Hematopoietic multipotent progenitor cell treated with erythropoietin and hydrocortisone succinate and interleukin-3 and kit ligand, for 4 days (in vitro differentiated cells): ENCODE measurements at regions not wholly inside any gene's neighbourhood (a gene's known extent, or its start where the extent isn't known, plus 50 kb on each side); places are given as distances from the start of the nearest gene placed in this dataset.
A peak's percentile ranks its signal among the peaks of the same experiment; 100 is the strongest.
"Not testable (repeated sequence)": the region's sequence is repeated elsewhere in the genome, so short reads cannot be mapped to it uniquely, and the experiment has no call there.

Source experiments
- DNase-seq: peaks from one replicate; pipeline ENCODE4 v3.0.0-alpha.2; 2015

DNA sequence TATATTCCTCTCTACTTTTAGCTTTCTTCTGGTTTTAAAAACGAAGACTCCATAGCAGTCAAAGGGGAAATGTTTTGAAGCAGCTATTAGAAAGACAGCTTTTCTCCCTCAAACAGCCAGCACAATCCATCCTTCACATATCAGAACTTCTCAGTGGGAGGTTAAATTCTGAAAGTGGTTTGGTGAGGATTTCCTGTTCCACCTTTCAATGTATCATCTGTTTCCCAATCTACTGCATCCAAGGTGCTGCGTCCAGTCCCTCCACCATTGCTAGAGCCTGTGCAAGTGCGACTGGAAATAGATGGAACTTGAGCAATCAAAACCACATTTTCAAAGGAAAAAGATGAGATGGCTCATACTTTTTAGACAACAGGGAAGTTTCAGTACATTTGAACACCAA, 508.3 kb upstream of the ARID1B start:
- DNase-seq: no peak

DNA sequence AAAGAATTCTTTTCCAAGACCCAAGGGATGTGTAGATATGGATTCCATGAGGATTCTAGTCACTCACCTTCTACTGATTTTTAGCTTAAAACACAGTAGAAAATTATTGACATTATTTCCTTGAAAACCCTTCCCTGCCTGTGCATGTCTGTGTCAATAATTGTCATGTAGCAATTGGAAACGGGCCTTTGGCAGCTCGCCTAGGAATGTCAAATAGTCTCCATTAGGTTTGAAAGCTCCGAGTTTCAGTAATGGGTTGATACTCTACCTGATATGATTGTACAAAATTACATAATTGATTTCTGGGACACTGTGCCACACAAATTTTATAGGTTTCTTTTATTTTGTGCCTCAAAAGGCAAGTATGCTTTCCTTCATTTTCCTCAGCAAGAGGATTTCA, 515.2 kb upstream of the ARID1B start:
- no peak for DNase-seq

DNA sequence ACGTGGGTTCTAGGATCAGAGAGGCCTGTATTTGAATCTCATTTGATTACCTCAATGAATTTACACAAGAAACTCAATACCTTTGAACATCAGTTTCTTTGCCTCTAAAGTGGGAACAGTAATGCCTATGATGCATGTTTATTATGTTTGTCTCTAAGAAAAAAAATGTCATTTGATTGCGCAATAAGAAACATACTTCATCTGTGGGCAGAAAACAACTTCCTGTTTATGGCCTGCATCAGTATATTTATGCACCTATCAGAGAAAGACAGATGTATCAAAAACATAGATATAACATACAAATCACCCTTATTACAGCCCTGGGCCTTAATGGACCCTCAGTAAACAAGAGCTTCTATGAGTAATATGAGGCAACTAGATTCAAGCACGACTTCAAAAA, 516.4 kb upstream of the ARID1B start:
- no peak for DNase-seq

DNA sequence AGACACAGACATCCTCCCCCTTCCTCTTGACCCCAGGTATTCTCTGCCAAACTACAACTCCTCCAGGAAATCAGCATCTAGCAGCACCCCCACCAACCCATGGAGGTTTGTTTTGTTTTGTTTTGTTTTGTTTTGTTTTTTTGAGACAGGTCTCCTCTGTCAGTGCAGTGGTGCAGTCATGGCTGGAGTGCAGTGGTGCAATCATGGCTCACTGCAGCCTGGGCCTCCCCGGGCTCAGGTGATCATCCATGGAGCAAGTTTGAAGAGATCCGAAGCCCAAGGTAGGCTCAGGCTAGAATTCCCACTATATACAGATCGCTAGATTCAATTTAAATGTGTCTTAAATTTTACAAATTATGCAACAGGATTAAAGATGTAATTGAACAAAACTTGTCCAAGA, 518.2 kb upstream of the ARID1B start:
- no peak for DNase-seq

DNA sequence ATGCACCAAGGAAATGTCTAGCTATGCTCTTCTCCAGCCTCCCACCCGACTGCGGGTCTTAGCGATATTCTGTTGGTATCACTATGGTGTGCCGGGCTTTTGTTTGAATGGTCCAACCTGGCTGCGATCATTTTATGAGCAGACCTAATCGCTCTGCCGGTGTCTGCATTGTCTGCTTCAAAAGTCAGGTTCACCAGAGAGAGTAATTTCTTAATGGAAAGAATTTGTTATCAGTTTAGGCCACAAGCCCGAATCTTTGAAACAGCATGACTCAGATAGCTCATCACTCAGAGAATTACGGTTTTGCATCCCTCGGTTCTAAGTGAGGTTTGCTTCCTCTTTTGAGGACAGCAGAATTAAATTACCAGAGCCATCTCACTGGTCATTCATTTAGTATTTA, 521.0 kb upstream of the ARID1B start:
- DNase-seq: peak; percentile 91

DNA sequence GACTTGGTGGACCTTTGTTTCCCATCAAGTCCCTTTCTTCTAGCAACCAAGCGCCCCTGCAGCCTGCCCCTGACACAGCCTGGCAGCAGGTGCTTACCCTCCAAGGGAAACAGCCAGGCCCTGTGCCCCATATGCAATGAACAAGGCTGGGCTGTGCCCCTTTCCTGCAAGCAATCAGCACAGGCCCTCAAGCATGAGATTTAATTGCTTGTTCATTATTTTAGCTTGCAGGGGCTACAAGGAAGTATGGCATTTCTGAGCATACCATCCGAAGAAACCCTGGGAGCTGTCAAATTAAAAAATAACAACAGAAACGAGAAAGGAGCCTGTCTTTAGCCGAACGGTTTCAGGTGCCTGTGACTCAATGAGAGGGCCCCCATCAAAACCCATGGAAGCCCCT, 522.9 kb upstream of the ARID1B start:
- no peak for DNase-seq

DNA sequence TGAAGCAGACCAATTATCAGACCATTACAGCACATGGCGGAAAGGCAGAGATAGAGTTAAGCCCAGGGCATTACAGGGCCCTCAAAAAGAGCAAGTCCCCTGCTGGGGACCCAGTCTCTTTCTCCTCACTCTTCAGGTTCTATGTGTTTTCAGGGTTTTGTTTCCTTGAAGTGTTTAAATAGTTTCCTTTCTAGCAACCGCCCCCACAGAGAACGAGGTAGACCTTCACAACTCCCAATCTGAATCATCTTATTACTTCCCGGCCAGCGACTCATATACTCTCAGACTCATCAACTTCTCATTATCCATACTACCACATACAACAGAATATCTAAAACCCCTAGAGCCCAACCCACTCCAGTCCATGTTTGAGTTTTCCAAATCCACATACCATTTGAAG, 526.6 kb upstream of the ARID1B start:
- no peak for DNase-seq

DNA sequence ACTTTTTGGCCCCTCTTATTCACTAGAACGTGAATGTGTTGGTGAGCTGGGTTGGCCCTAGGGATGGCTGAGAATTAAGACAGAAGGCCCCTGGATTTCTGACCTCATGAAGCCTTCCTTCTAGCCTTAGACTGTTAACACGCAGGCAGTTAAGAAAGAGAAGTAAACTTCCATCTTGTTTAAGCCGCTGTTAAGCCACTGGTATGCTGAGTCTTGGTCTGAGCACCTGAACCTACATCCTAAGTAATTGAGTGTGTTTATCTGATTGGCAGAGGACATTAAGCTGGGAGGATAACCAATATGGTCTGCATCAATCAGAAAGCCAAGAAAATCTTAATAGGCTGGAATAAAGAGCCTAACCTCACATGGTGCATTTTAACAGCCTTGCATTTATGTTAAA, 535.0 kb upstream of the ARID1B start:
- no peak for DNase-seq

DNA sequence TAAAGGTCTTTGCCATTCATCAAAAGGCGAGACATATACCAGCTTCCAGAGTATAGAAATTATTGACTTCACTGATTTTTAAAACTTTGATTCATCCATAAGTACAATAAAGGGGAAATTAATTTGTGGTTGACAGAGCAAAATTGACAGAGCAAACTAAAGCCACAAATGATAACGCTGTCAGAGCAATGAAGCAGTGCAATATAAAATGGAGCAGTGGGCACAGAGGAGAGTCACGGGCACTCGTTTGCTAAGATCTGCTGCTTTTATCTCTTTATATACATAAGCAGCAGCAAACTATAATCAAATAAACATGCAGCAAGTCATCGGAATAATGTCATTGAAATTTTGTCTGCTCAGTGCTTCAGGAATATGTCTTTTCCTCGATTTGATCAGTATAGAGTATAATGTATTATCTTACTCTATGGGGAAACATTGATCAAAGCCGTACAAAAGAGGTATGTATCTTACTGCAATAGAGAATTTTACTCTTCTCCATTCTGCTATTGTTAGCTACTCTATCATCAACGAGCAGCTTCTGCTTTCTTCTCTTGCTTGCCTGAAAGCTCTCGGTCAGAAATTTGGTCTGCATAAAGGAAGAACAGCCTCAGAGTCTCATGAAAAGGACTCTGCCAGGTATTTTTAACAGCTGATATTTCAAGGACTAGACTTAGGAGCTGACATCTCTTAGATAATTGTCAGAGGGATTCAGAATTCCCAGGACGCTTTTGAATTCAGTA, 546.0 kb upstream of the ARID1B start:
- peak; percentile 39 for DNase-seq

DNA sequence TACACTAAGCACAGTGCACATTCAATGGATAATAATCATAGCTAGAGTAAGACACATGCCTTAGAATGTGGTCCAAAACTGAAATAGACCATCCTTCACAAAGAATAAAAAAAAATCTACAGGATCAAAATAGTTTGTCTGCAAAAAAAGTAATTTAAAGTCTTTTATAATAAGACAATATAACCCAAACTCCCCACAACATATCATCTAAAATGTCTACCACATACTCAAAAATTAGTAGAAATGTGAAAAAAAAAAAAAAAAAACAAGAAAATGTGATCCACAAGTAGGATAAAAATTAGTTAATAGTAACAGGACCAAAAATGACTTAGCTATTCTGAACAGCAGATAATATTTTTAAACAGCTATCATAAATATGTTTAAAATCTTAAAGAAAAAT, 557.2 kb upstream of the ARID1B start:
- DNase-seq: no peak

DNA sequence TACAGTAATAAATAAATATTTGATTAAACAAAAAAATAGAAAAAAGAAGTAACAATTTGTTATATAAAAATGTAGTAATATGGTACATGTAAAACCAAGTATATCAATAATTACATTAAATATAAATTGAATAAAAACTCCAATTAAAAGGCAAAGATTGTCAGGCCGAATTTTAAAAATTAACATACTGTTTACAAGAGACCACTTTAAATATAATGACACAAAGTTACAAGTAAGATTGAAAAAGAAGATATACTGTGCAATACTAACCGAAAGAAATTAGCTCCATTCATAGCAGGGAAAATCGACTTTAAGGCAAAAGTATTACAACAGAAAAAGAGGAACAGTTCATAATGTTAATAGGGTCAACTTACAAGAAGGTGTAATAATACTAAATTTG, 571.5 kb upstream of the ARID1B start:
- no peak for DNase-seq

DNA sequence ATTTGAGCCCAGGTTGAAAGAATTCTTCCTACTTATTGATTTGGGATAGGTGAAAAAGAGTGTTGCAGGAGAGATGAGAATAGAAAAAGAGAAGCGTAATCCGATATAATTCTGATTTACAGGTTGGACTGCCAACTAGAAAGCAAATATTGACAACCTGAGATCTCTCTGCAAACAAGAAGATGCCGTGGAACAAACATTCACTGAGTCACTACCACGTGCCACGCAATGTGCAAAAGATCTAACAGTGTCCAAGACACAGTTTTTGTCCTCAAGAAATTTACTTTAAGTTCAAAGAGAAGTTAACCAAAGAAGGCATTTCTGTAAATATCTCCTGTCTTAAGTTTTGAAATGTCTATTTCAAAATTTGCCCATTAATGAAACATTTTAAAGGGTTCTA, 578.0 kb upstream of the ARID1B start:
- no peak for DNase-seq

DNA sequence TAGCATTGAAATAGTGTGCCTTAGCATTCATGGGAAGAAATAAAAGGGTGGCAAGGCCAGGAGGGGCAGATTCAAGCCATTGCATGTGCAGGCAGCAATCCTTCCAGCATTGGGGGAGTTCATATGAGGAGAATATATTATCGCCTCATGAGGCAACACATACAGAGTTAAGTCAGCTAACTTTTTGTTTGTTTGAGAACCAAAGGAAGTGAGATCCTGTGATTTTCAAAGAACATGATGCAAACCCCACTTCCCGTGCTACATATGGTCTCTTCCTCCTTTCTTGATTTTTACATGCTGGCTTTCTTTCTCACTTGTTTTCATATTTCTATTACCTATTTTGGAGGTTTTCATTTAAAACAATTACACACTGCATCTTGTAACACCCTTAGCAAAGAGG, 579.7 kb upstream of the ARID1B start:
- peak; percentile 13 for DNase-seq

DNA sequence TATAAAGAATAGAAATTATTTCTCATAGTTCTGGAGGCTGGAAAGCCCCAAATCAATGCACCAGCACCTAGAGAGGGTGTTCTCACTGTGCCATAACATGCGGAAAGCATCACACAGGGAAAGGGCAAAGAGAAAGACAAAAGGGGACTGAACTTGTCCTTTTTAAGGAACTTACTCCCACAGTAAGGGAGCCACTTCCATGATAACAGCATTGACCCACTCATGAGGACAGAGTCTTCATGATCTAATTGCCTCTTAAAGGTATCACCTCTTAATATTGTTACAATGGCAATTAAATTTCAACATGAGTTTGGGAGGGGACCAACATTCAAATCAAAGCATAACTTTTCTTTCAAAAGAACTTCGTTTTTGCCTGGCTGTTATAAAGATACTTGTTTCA, 582.2 kb upstream of the ARID1B start:
- no peak for DNase-seq

DNA sequence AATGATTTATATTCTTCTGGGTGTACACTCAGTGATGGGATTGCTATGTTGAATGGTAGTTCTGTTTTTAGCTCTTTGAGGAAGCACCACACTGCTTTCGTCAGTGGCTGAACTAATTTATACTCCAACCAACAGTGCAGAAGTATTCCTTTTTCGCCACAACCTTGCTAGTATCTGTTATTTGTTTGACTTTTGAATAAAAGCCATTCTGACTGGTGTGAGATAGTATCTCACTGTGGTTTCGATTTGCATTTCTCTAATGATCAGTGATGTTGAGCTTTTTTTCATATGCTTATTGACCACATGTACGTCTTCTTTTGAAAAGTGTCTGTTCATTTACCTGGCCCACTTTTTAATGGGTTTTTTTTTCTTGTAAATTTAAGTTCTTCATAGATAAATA, 583.8 kb upstream of the ARID1B start:
- no peak for DNase-seq

DNA sequence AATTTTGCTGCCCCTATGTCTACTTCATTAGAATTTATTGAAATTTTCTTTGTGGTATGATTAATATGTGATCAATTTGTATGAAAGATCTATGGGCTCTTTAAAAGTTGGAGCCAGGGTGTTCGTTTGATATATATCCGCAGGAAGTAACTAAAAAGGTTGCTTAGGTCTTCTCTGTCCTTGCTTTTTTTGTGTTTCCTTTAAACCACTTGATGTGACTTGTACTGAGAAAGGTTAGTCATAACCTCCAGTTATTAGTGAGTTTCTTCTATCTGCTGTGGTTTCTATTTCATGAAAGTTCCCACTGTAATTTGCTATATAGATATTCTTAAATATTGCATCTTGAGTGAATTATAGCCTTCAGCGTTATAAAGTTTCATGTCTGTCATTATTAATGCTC, 585.3 kb upstream of the ARID1B start:
- no peak for DNase-seq

DNA sequence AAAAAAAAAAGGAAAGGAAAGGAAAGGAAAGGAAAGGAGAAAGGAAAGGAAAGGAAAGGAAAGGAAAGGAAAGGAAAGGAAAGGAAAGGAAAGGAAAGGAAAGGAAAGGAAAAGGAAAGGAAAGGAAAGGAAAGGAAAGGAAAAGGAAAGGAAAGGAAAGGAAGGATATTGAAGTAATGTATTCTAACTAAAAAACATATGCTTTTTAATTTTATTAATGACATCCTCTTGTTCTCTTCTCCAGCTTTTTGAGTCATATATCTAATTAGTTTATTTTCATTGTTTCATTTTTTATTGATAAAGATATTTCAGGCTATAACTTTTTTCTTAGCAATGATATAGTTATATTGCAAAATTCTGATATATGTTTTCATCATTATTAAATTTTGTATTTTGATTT, 585.8 kb upstream of the ARID1B start:
- DNase-seq: not testable (repeated sequence)

DNA sequence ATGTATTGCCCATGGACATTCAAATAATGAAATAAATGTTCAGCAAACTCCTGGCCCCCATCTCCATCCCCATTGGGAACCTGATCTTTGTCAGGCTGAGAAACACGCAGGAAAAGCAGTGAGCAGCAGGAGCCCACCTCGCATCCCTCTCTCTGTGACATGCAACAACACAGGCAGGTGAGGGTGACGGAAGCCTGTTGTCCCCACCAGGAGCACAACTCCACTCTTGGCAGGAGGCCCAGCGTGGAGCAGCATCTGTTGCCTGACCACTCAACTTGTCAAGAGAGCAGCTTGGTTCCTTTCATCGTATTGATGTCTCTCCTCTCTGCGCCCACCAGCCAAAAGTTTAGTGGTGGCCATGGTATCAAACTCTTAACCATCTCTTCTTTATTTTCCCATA, 586.9 kb upstream of the ARID1B start:
- DNase-seq: no peak

DNA sequence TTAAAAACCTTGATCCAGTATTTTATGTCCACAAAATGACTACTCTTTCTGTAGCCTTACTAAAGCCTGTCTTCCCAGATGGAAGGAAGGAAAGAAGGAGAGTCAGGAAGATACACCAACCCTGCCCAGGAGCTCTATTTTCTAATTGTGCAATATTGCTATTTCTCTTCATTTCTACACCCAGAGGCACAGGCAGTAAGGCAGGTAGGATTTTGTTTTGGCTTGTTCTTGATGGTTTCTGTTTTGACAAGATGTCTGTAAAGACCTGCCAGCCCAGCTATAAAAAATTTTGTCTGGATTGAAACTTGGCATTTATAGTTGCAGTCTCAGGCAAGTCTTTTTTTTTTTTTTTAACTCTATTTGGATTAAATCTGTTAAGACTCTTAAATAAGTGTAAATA, 587.5 kb upstream of the ARID1B start:
- DNase-seq: no peak

DNA sequence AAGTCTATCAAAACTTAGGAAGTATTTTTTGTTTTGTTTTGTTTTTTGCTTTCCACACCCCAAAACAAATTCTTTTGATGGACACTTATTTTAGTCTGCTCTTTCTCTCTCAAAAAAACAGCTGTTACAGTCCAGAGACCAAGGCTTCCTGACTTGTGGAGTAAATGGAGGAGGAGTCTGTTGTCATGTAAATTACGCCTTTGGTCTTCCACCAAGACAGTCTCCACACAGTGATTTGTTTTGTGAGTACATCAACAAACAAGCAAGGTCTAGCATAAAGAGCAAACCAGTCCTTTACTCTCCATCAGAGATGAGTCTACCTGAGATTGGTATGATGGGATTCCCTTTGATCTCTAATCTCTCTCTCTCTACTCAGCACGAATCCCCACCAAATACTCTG, 588.0 kb upstream of the ARID1B start:
- DNase-seq: no peak

DNA sequence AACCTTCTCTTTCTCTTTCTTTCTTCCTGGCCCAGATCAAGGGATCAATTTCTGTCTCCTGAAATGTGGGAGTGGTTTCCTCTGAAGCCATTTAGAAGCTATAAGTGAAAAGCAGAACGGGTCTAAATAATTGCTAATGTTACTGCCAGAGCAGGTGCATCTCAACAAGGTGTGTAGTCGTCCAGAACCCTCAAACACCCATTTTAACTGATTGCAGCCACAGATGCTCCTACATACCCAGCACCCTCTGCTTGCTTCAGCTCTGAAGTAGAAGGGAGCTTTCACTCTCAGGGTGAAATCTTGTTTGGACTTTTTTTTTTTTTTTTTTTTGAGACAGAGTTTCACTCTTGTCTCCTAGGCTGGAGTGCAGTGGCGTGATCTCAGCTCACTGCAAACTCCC, 592.1 kb upstream of the ARID1B start:
- no peak for DNase-seq

DNA sequence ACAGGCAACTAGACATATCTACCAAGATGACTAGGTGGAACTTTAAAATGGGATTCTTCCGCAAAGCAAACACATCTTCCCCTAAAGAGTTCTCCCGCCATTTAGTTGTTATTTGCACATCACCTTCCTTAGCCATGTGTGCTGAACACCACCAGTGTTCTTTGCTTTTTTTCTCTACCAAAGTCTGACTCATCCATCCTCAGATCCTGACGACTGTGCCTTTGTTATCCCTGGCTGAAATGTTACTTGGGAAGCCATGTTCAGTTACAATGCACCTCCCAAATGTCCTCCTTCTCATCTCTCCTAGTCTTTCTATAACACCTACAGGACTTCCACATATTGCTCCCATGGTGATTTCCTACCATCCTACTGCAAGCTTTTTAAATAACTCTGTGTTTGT, 593.5 kb upstream of the ARID1B start:
- DNase-seq: no peak

DNA sequence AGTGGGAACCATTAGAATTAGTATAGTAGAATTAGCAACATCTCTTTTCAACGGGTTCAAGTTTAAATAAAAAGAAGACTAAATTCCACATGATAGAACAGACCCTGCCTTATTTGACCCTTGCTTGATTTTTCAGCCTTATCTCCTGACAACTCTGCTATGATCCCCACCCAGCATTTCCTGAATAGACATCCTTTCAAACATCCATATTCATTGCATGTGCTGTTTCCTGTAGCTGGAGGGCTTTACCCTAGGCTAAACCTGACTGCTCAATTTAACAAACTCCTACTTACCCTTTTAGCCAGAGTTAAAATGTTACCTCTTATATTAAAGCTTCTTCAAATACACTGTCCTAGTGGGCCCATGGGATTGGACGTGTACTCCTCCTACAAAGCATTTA, 594.8 kb upstream of the ARID1B start:
- peak; percentile 80 for DNase-seq

DNA sequence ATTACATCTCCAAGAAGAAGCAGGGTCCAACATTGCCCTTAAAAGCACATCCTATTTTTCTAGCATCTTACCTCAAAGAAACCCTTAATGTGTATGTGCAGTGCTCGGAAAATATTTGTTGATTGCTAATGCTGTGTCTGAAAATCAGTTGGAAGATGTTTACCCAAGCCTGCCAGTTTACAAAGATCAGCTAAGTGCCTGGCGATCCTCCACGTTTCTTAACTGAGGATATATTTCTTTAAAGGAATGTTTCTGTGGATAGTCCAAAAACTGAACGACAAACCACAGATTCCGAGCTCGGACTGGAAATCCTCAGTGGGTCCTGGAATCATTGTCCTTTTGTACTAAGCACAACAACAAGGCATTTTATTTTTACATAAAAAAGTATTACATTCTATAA, 595.7 kb upstream of the ARID1B start:
- DNase-seq: no peak

DNA sequence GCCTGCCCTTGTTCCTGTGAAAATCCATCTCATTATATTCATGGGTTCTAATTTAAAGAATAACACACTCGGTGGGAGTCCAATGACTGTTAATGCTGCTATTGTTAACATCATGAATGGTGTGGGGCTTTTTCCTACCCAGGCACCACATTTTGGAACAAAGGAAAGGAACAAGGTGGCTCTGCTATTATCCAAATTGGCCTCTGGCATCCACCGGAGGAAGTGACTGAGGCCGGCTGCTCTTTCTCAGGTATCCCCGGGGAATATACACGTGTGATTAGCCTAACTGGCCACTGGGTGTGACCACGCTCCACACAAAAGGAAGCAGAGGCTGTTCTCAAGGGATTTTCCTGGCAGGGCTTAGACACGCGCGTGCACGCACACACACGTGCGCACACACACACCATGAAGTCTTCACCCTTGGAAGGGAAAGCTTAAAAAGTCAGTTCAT, 601.2 kb upstream of the ARID1B start:
- peak; percentile 49 for DNase-seq

DNA sequence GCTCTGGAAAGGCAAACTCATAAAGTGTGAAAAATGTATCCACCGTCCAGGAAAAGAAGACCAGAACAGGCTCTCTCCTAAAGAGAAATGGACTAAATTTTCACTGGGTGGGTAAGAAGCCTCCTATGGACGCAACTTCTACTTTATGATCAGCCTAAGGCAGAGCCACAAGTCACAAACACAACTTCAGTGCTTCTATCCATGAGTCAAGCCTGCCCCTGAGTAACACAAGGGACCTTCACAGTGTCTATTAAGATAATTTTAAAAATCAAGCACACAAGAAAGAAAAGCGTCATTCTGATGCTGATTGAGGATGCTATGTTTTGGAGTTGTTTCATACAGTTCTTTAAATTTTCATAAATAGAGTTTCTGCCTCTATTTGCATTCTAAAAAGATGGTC, 601.7 kb upstream of the ARID1B start:
- DNase-seq: no peak
